Endothelial cell (in vitro differentiated cells): ENCODE measurements at regions not wholly inside any gene's neighbourhood (a gene's known extent, or its start where the extent isn't known, plus 50 kb on each side); places are given as distances from the start of the nearest gene placed in this dataset.

Experiments used
- DNase-seq: peaks from one replicate; pipeline ENCODE4 v3.0.0; 2021; ENCODE audit warnings: low spot score
- H3K27ac Mint-ChIP-seq: one replicate; pipeline ENCODE4 v1.8.0; 2021; ENCODE audit warnings: mixed read lengths, inconsistent platforms; ENCODE audit not compliant: unreplicated experiment
- H3K27me3 Mint-ChIP-seq: one replicate; pipeline ENCODE4 v1.8.0; 2021; ENCODE audit warnings: mild to moderate bottlenecking, moderate library complexity, mixed read lengths, inconsistent platforms; ENCODE audit not compliant: unreplicated experiment
- H3K36me3 Mint-ChIP-seq: one replicate; pipeline ENCODE4 v1.8.0; 2021; ENCODE audit warnings: mild to moderate bottlenecking, low read depth, mixed read lengths, inconsistent platforms; ENCODE audit not compliant: unreplicated experiment
- H3K4me1 Mint-ChIP-seq: one replicate; pipeline ENCODE4 v1.8.0; 2021; ENCODE audit warnings: mild to moderate bottlenecking, mixed read lengths, inconsistent platforms; ENCODE audit not compliant: unreplicated experiment
- H3K4me3 Mint-ChIP-seq: one replicate; pipeline ENCODE4 v1.8.0; 2021; ENCODE audit warnings: mild to moderate bottlenecking, mixed read lengths, inconsistent platforms; ENCODE audit not compliant: unreplicated experiment
- H3K9me3 Mint-ChIP-seq: one replicate; pipeline ENCODE4 v1.8.0; 2021; ENCODE audit warnings: mixed read lengths, inconsistent platforms; ENCODE audit not compliant: unreplicated experiment
- TF ChIP-seq, protein P1 (sequence below): fragments of 200-600 bp; sonication (generic); IDR thresholded peaks from one replicate; pipeline ENCODE4 v1.5.0; 2021; ENCODE audit warnings: antibody characterized with exemption; ENCODE audit not compliant: unreplicated experiment

DNA sequence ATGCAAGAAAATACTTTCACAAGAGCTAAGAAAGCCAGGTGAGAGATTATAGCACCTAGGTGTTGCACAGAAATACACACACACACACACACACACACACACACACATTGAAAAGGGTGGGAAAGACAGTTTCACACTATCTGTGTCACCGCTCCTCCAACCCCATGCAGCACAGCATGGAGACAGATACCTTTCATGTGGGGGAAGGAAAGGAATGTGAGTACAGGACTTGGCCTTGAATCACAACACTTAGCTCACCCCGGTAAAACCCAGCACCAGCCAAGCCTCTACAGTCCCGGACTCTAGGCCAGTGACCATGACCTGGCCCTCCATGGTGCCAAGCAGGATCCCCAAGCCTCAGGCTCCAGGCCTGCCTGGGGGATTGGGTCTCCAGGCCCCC is 462.0 kb upstream of the SPRY2 start:
- Mint-ChIP-seq H3K9me3 (no peaks in the 10 kb centered on the region), H3K27me3 (peaks cover 1% of the 10 kb centered on the region), H3K27ac (no peak overlapping the region), H3K4me1 (no peaks in the 10 kb centered on the region), H3K36me3 (no peaks in the 10 kb centered on the region), H3K4me3 (no peak overlapping the region)
- TF ChIP-seq, protein P1, sequence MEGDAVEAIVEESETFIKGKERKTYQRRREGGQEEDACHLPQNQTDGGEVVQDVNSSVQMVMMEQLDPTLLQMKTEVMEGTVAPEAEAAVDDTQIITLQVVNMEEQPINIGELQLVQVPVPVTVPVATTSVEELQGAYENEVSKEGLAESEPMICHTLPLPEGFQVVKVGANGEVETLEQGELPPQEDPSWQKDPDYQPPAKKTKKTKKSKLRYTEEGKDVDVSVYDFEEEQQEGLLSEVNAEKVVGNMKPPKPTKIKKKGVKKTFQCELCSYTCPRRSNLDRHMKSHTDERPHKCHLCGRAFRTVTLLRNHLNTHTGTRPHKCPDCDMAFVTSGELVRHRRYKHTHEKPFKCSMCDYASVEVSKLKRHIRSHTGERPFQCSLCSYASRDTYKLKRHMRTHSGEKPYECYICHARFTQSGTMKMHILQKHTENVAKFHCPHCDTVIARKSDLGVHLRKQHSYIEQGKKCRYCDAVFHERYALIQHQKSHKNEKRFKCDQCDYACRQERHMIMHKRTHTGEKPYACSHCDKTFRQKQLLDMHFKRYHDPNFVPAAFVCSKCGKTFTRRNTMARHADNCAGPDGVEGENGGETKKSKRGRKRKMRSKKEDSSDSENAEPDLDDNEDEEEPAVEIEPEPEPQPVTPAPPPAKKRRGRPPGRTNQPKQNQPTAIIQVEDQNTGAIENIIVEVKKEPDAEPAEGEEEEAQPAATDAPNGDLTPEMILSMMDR: no peak
- no peak for DNase-seq

DNA sequence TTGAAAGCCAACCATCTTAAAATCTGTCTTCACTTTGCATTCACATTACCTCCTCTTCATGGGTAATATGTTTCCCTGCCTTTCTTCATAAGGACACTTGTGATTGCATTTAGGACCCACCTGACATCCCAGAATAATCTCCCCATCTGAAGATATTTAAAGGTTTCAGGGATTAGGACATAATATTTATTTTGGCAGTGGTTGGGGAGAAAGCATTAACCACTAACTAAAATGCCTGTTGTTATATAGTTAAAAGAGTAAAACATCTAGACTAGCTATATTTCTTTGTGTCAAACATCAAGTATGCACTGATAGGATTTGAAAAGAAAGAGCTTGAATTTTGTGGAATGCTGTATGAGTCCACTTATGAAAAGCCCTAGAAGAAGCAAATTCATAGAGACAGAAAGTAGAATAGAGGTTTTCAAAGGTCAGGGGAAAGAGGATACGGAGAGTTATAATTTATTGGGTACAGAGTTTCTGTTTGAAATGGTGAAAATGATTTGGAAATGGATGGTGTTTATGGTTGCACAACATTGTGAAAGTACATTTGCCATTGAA is 457.7 kb upstream of the SPRY2 start:
- DNase-seq: no peak
- H3K27ac Mint-ChIP-seq: no peak overlapping the region
- no peaks in the 10 kb centered on the region for H3K4me1 Mint-ChIP-seq
- no peaks in the 10 kb centered on the region for H3K27me3 Mint-ChIP-seq
- TF ChIP-seq, protein P1: no peak
- no peaks in the 10 kb centered on the region for H3K9me3 Mint-ChIP-seq
- H3K36me3 Mint-ChIP-seq: no peaks in the 10 kb centered on the region
- H3K4me3 Mint-ChIP-seq: no peak overlapping the region

DNA sequence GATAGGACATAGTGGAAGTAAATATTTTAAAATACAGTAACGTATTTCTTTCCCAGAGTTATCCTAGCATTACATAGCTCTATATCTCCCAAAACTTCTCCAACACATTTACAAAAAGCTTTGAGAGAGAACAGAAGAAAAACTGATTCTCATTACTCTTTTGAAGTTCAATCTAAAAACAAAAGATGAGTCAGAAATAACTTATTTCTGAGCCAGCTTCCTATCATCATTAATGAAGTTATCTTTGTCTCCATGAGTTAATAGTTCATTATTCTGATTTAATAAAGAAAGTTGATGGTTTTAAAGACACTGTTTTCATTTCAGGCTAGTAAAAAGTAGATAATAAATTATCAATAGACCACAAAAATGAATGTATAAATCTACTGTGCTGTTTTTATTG is 446.7 kb upstream of the SPRY2 start:
- no peaks in the 10 kb centered on the region for H3K9me3 Mint-ChIP-seq
- no peak overlapping the region for H3K4me3 Mint-ChIP-seq
- no peak for DNase-seq
- no peaks in the 10 kb centered on the region for H3K27me3 Mint-ChIP-seq
- H3K27ac Mint-ChIP-seq: no peak overlapping the region
- no peaks in the 10 kb centered on the region for H3K4me1 Mint-ChIP-seq
- TF ChIP-seq, protein P1: no peak
- no peaks in the 10 kb centered on the region for H3K36me3 Mint-ChIP-seq

DNA sequence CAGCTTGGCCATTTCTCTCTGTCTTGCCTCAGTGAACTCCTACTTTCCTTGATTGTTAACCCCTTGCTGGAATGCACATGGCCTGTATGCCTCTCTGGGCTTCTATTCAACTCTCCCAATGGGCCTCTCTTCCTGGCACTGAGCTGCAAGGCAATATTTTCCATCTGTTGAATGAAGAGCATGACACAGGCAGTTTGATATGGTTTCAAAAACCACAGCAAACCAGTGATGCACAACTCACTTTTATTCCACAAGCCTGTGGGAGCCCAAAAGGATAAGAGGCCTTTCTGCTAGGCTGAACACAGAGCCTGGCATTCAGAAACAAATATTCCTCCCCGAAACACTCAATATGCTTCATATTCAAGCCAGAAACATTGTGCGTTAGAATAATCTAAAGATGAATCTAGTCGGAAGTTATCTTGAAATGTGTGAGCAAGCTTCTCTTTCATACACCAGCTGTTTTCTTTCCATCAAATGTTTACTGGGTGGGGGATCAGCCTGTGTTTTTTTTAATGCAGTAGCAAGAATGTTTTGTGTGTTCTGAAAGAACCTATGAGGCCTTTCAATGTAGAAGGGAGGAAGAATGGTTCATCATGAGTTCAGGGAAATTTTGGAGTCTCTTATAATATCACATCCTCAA is 443.1 kb upstream of the SPRY2 start:
- no peak for DNase-seq
- H3K36me3 Mint-ChIP-seq: no peaks in the 10 kb centered on the region
- H3K27me3 Mint-ChIP-seq: peaks cover 2% of the 10 kb centered on the region
- H3K4me3 Mint-ChIP-seq: no peak overlapping the region
- H3K4me1 Mint-ChIP-seq: no peaks in the 10 kb centered on the region
- H3K27ac Mint-ChIP-seq: no peak overlapping the region
- TF ChIP-seq, protein P1: no peak
- no peaks in the 10 kb centered on the region for H3K9me3 Mint-ChIP-seq

DNA sequence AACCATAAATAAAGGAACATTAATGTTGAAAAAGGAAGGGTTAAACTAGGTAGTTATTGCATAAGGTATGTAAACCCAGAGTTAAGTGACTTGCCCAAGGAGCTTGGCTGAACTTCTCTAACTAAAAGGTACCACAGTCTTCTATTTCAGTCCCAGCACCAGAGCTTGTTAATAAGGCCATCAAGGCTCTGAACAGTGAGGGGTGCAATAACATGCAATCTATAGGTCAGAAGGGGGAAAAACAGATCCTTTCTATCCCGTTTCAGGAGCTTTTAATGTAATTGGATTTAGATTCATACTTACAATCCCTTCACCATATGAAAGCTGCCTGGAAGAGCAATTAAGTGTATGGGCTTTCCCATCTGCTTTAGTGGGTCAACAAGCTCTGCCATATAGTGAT is 441.5 kb upstream of the SPRY2 start:
- no peak for DNase-seq
- TF ChIP-seq, protein P1: no peak
- Mint-ChIP-seq H3K27ac (no peak overlapping the region), H3K27me3 (peaks cover 2% of the 10 kb centered on the region), H3K4me1 (no peaks in the 10 kb centered on the region), H3K4me3 (no peak overlapping the region), H3K9me3 (no peaks in the 10 kb centered on the region), H3K36me3 (no peaks in the 10 kb centered on the region)
